H1 (cell line): ENCODE measurements at regions not wholly inside any gene's neighbourhood (a gene's known extent, or its start where the extent isn't known, plus 50 kb on each side); places are given as distances from the start of the nearest gene placed in this dataset.

Experiments used
- EP300 ChIP-seq, 2 experiments: IDR thresholded peaks; 1 replicate in 1 of 2; 2 replicates in 1 of 2; pipeline ENCODE4 v1.6.1; 2011 to 2012; ENCODE audit warnings: low read depth in 2 of 2, low read length in 2 of 2, mild to moderate bottlenecking in 2 of 2, borderline replicate concordance in 1 of 2, inconsistent platforms in 1 of 2, moderate library complexity in 1 of 2
- JUN ChIP-seq: IDR thresholded peaks from 2 replicates; pipeline ENCODE4 v1.6.1; 2011; ENCODE audit warnings: low read depth, mild to moderate bottlenecking, improper control_type of control experiment, low read length
- SAP30 ChIP-seq: fragments of 300-600 bp; sonication (generic); IDR thresholded peaks from 2 replicates; pipeline ENCODE4 v1.7.1; 2012; ENCODE audit warnings: low read length, moderate library complexity, mild to moderate bottlenecking, inconsistent platforms; ENCODE audit not compliant: insufficient read depth, insufficient replicate concordance
- ZNF274 ChIP-seq: IDR thresholded peaks from 2 replicates; pipeline ENCODE4 v1.7.0; 2012; ENCODE audit warnings: low read length, borderline replicate concordance; ENCODE audit errors: extremely low read depth

DNA sequence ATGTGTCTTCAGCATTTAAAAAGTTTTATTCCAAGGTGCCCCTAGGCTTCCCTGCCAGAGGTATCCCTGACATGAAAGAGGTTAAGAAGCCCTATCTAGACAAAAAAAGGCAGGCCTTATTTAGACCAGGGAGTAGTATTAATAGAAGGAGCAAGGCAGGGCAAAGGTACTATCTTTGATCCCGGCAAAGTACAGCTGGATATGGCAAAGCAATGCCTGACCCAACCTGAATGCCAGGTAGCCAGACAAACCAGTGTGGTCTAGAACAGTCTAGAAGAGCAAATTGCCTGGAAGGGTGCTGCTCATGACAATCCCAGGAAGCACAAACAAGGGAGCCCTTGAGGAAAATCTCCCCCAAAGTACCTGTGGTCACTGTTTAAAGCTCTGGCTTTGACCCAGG, 62.6 kb upstream of the SYT13 start (continued):
- TF ChIP-seq JUN (no peak), EP300 (IDR thresholded peaks at IDR 0.05; ENCODE audit: borderline replicate concordance in 1 of 2, low read depth in 2 of 2, low read length in 2 of 2) (no peak), SAP30 (no peak), ZNF274 (no peak)
